ENCODE measurements at regions not wholly inside any gene's neighbourhood (a gene's known extent, or its start where the extent isn't known, plus 50 kb on each side); places are given as distances from the start of the nearest gene placed in this dataset.

GRCh38 chr12:131421509-131422186 lies 289.2 kb upstream of the SFSWAP start:
- no peak for DNase-seq
- no peak overlapping the region for H3K27ac ChIP-seq
- H3K9me3 ChIP-seq: no peaks in the 10 kb centered on the region
- TF ChIP-seq CTCF (IDR thresholded peaks at IDR 0.05): no peak
- no peak for TF ChIP-seq POLR2A (IDR thresholded peaks at IDR 0.05)
- no peaks in the 10 kb centered on the region for H3K27me3 ChIP-seq
- H3K4me1 ChIP-seq: no peaks in the 10 kb centered on the region
- no peaks in the 10 kb centered on the region for H3K36me3 ChIP-seq
- no peak overlapping the region for H3K4me3 ChIP-seq

GRCh38 chr12:131422187-131422520 lies 288.7 kb upstream of the SFSWAP start:
- Histone ChIP-seq H3K4me1 (no peaks in the 10 kb centered on the region), H3K27me3 (no peaks in the 10 kb centered on the region), H3K36me3 (no peaks in the 10 kb centered on the region), H3K4me3 (no peak overlapping the region), H3K9me3 (no peaks in the 10 kb centered on the region), H3K27ac (no peak overlapping the region)
- no peak for TF ChIP-seq CTCF (IDR thresholded peaks at IDR 0.05)
- no peak for TF ChIP-seq POLR2A (IDR thresholded peaks at IDR 0.05)
- no peak for DNase-seq

- TF ChIP-seq CTCF (IDR thresholded peaks at IDR 0.05) (no peak), POLR2A (IDR thresholded peaks at IDR 0.05) (no peak)
- no peak for DNase-seq
These were observed 288.1 kb upstream of the SFSWAP start for GRCh38 chr12:131422744-131423143.

GRCh38 chr12:131424270-131424669 lies 286.6 kb upstream of the SFSWAP start:
- Histone ChIP-seq H3K36me3 (no peaks in the 10 kb centered on the region), H3K9me3 (no peaks in the 10 kb centered on the region), H3K27ac (no peak overlapping the region), H3K4me3 (no peak overlapping the region), H3K27me3 (no peaks in the 10 kb centered on the region), H3K4me1 (no peaks in the 10 kb centered on the region)
- TF ChIP-seq CTCF (IDR thresholded peaks at IDR 0.05): no peak
- no peak for TF ChIP-seq POLR2A (IDR thresholded peaks at IDR 0.05)
- no peak for DNase-seq

More at GRCh38 chr12:131422744-131423143, 288.1 kb upstream of the SFSWAP start:
- Histone ChIP-seq H3K4me3 (no peak overlapping the region), H3K9me3 (no peaks in the 10 kb centered on the region), H3K27ac (no peak overlapping the region), H3K4me1 (no peaks in the 10 kb centered on the region), H3K36me3 (no peaks in the 10 kb centered on the region), H3K27me3 (no peaks in the 10 kb centered on the region)

GRCh38 chr12:131425112-131426075 lies 285.5 kb upstream of the SFSWAP start:
- Histone ChIP-seq H3K27me3 (no peaks in the 10 kb centered on the region), H3K9me3 (no peaks in the 10 kb centered on the region), H3K27ac (no peak overlapping the region), H3K36me3 (no peaks in the 10 kb centered on the region), H3K4me3 (no peak overlapping the region), H3K4me1 (no peaks in the 10 kb centered on the region)
- DNase-seq: peak in 1 of 3 donors; percentile 15
- no peak for TF ChIP-seq POLR2A (IDR thresholded peaks at IDR 0.05)
- TF ChIP-seq CTCF (IDR thresholded peaks at IDR 0.05): no peak
